ENCODE measurements at regions not wholly inside any gene's neighbourhood (a gene's known extent, or its start where the extent isn't known, plus 50 kb on each side); places are given as distances from the start of the nearest gene placed in this dataset.
"Not testable (repeated sequence)": the region's sequence is repeated elsewhere in the genome, so short reads cannot be mapped to it uniquely, and the experiment has no call there.

- TF ChIP-seq CTCF (IDR thresholded peaks at IDR 0.05; ENCODE audit: insufficient read depth, low read depth, low read length, missing control alignments): no peak
- DNase-seq (ENCODE audit: low read depth): peak; percentile 11
- H3K4me3 ChIP-seq (ENCODE audit: low read depth, low read length): peak overlapping the region; percentile 10; the same call in 1 of the 2 replicates
These were observed 79.9 kb upstream of the KCNA1 start for GRCh38 chr12:4829793-4830162.

- no peak overlapping the region for H3K4me3 ChIP-seq (ENCODE audit: low read depth, low read length)
- TF ChIP-seq CTCF (IDR thresholded peaks at IDR 0.05; ENCODE audit: insufficient read depth, low read depth, low read length, missing control alignments): no peak
- no peak for DNase-seq (ENCODE audit: low read depth)
These were observed 79.0 kb upstream of the KCNA1 start for GRCh38 chr12:4830556-4831210.

- no peak for TF ChIP-seq CTCF (IDR thresholded peaks at IDR 0.05; ENCODE audit: insufficient read depth, low read depth, low read length, missing control alignments)
- DNase-seq (ENCODE audit: low read depth): no peak
- no peak overlapping the region for H3K4me3 ChIP-seq (ENCODE audit: low read depth, low read length)
These were observed 76.7 kb upstream of the KCNA1 start for GRCh38 chr12:4833053-4833452.

- H3K4me3 ChIP-seq (ENCODE audit: low read depth, low read length): no peak overlapping the region
- no peak for DNase-seq (ENCODE audit: low read depth)
- TF ChIP-seq CTCF (IDR thresholded peaks at IDR 0.05; ENCODE audit: insufficient read depth, low read depth, low read length, missing control alignments): no peak
These were observed 76.2 kb upstream of the KCNA1 start for GRCh38 chr12:4833524-4833923.

GRCh38 chr12:4842401-4842800, 67.3 kb upstream of the KCNA1 start:
- DNase-seq (ENCODE audit: low read depth): peak; percentile 35
- H3K4me3 ChIP-seq (ENCODE audit: low read depth, low read length): not testable (repeated sequence)

GRCh38 chr12:4843907-4844306, 65.8 kb upstream of the KCNA1 start:
- DNase-seq (ENCODE audit: low read depth): no peak
- TF ChIP-seq CTCF (IDR thresholded peaks at IDR 0.05; ENCODE audit: insufficient read depth, low read depth, low read length, missing control alignments): no peak
- H3K4me3 ChIP-seq (ENCODE audit: low read depth, low read length): no peak overlapping the region

- DNase-seq (ENCODE audit: low read depth): no peak
- no peak overlapping the region for H3K4me3 ChIP-seq (ENCODE audit: low read depth, low read length)
- no peak for TF ChIP-seq CTCF (IDR thresholded peaks at IDR 0.05; ENCODE audit: insufficient read depth, low read depth, low read length, missing control alignments)
These were observed 62.0 kb upstream of the KCNA1 start for GRCh38 chr12:4847713-4848112.
